NOMO-1 treated with dmso at 0.1 percent for 144 hours (cell line): ENCODE measurements at regions not wholly inside any gene's neighbourhood (a gene's known extent, or its start where the extent isn't known, plus 50 kb on each side); places are given as distances from the start of the nearest gene placed in this dataset.
"Not testable (repeated sequence)": the region's sequence is repeated elsewhere in the genome, so short reads cannot be mapped to it uniquely, and the experiment has no call there.

Source experiments
- DNase-seq: peaks from one replicate; lab custom pipeline; 2025; ENCODE audit not compliant: unreplicated experiment; lab: John Stamatoyannopoulos, UW

GRCh38 chr11:24131698-24132097, 365.2 kb upstream of the LUZP2 start:
- no peak for DNase-seq

- DNase-seq, result no peak
These were observed 364.4 kb upstream of the LUZP2 start for GRCh38 chr11:24132471-24132870.

- DNase-seq, result no peak
These were observed 361.8 kb upstream of the LUZP2 start for GRCh38 chr11:24134879-24135589.

GRCh38 chr11:24142062-24142461, 354.8 kb upstream of the LUZP2 start:
- DNase-seq, result no peak

- no peak for DNase-seq
These were observed 351.4 kb upstream of the LUZP2 start for GRCh38 chr11:24145411-24145810.

GRCh38 chr11:24153337-24153736, 343.5 kb upstream of the LUZP2 start:
- DNase-seq, result no peak

- no peak for DNase-seq
These were observed 341.1 kb upstream of the LUZP2 start for GRCh38 chr11:24155792-24156191.

GRCh38 chr11:24157316-24157715, 339.5 kb upstream of the LUZP2 start:
- DNase-seq, result no peak

GRCh38 chr11:24161587-24161986, 335.3 kb upstream of the LUZP2 start:
- DNase-seq, result no peak

- DNase-seq, result no peak
These were observed 333.7 kb upstream of the LUZP2 start for GRCh38 chr11:24163146-24163545.

GRCh38 chr11:24163841-24164240, 333.0 kb upstream of the LUZP2 start:
- no peak for DNase-seq

- DNase-seq, result no peak
These were observed 325.0 kb upstream of the LUZP2 start for GRCh38 chr11:24171869-24172268.

GRCh38 chr11:24181395-24182047, 315.3 kb upstream of the LUZP2 start:
- DNase-seq, result no peak

GRCh38 chr11:24185535-24185934, 311.3 kb upstream of the LUZP2 start:
- DNase-seq, result not testable (repeated sequence)

GRCh38 chr11:24196733-24197132, 300.1 kb upstream of the LUZP2 start:
- DNase-seq, result no peak

GRCh38 chr11:24198481-24198880, 298.4 kb upstream of the LUZP2 start:
- DNase-seq, result no peak

GRCh38 chr11:24199461-24199860, 297.4 kb upstream of the LUZP2 start:
- DNase-seq, result no peak

- DNase-seq, result no peak
These were observed 290.8 kb upstream of the LUZP2 start for GRCh38 chr11:24206030-24206429.

- no peak for DNase-seq
These were observed 290.3 kb upstream of the LUZP2 start for GRCh38 chr11:24206511-24206910.

GRCh38 chr11:24216488-24216887, 280.4 kb upstream of the LUZP2 start:
- DNase-seq, result no peak

GRCh38 chr11:24217319-24217718, 279.5 kb upstream of the LUZP2 start:
- DNase-seq, result not testable (repeated sequence)

GRCh38 chr11:24225501-24225900, 271.4 kb upstream of the LUZP2 start:
- no peak for DNase-seq

GRCh38 chr11:24226606-24227005, 270.2 kb upstream of the LUZP2 start:
- DNase-seq, result no peak
